Activated CD4-positive, alpha-beta T cell treated with anti-CD3 and anti-CD28 coated beads, Interleukin-2, amount 50 U/mL, for 1 hour (primary cell): ENCODE measurements at regions not wholly inside any gene's neighbourhood (a gene's known extent, or its start where the extent isn't known, plus 50 kb on each side); places are given as distances from the start of the nearest gene placed in this dataset.

Experiments
- DNase-seq: peaks from one replicate; pipeline ENCODE4 v3.0.0-alpha.2; 2020

DNA sequence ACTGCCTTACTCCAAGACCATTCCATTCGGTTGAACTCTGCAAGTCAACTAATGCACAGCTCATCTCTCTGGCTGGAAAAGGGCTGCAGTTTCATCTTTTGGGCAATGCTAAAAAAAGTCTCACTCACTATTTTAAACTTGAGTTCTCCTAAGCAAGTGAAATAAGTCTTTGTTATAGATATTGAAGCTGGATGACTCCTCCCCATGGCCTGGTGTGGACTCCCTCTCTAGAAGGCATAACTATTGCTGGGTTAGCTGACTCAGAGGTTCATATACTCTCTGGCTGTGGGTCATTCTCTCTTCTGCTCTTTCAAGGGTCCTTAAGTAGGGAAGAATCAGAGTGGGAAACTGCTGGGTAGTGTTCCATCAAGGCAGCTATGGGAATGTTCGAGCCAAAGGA is 88.0 kb downstream of the XCL2 start:
- no peak for DNase-seq

- DNase-seq, result no peak
These were observed 89.5 kb downstream of the XCL2 start for GRCh38 chr1:168454211-168454815.

DNA sequence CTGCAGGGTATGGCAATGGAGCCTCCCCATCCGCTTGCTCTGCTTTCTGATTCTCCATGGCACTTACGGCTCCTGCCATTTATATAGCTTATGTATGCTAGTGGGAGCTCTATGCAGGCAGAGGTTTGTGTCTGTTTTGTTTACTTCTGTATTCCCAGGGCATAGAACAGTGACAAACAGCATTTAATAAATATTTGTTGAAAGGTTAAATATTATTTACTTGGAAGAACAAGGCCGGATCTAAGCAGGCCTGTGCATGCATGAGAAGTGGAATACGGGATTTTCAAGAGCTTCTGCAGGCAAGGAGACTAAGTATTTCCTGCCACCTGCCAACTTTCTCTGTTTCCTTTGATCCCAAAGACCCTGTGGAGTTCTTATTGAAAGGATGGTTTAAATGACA is 90.7 kb downstream of the XCL2 start:
- DNase-seq, result no peak

- DNase-seq, result no peak
These were observed 91.5 kb downstream of the XCL2 start for GRCh38 chr1:168452329-168452728.

DNA sequence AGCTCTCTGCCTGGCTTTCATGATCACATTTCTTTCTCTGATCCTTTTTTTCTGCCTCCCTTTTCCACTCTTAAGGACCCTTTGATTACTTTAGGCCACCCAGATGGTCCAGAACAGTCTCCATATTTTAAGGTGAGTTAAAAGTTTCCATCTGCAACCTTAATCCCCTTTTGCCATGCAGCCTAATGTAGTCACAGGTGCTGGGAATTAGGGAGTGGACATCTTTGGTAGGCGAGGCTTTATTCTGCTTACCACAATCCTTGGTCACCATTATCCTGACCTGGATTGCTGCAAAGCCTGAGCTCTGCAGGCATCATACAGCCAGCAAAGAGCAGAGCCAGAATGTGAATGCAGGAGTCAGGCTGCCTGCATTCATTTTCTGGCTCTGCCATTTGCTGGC is 95.9 kb downstream of the XCL2 start:
- DNase-seq, result no peak

DNA sequence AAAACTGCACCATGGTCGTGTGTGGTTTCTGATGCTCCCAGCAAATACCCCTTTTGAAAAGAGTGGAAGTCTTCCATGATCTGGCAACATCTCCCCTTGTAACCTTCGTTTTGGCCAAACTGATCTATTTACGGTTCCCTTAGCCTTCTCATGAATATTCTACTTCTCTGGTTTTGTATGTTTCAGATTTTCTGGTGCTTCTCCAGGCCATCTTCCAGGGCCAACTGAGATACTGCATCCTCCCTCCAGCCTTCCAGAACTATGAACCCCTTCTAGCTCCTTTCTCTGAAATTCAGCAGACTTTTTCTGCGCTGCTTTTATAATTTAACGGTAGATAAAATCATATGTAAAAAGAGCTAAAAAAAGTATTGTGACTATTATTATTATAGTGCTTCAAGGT is 97.7 kb downstream of the XCL2 start:
- DNase-seq, result no peak

- no peak for DNase-seq
These were observed 99.9 kb downstream of the XCL2 start for GRCh38 chr1:168443899-168444298.

GRCh38 chr1:168443356-168443755 is 100.4 kb downstream of the XCL2 start:
- no peak for DNase-seq

DNA sequence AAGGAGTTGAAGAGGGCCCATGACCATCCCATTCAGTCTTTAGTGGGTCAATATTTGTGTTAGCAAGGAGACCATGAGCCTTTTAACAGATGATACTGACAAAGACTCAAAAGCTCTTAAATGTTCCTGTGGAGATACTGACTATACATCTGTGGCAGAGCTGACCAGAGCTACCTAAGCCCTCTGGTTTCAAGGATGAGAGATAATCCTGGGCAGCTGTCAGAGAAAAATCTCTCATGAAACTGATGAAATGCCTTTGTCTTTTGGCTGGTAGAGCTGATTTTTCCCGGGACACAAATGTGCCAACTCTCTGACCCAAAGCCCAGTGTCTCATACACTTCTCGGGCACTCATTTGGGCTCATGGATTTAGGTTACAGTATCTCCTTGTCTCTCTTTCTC is 100.9 kb downstream of the XCL2 start:
- no peak for DNase-seq

DNA sequence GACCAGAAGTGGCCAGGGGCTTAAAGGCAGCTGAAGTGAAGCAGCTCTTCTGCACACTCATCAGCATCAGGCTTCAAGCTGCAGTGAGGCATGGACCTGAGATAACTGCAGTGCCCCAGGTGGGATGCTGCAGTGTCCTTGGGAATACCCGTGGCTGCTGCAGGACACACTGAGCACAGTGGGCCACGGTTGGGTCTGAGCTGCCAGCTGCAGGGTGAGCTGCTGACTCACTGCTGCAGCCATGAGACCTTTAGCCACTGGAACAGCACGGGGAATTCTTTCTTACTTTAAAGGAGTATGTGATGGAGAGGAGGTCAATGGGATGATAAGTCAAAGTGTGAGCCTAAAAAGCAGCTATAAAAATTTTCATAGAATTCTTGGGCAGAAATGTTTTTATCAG is 102.1 kb downstream of the XCL2 start:
- DNase-seq, result no peak

DNA sequence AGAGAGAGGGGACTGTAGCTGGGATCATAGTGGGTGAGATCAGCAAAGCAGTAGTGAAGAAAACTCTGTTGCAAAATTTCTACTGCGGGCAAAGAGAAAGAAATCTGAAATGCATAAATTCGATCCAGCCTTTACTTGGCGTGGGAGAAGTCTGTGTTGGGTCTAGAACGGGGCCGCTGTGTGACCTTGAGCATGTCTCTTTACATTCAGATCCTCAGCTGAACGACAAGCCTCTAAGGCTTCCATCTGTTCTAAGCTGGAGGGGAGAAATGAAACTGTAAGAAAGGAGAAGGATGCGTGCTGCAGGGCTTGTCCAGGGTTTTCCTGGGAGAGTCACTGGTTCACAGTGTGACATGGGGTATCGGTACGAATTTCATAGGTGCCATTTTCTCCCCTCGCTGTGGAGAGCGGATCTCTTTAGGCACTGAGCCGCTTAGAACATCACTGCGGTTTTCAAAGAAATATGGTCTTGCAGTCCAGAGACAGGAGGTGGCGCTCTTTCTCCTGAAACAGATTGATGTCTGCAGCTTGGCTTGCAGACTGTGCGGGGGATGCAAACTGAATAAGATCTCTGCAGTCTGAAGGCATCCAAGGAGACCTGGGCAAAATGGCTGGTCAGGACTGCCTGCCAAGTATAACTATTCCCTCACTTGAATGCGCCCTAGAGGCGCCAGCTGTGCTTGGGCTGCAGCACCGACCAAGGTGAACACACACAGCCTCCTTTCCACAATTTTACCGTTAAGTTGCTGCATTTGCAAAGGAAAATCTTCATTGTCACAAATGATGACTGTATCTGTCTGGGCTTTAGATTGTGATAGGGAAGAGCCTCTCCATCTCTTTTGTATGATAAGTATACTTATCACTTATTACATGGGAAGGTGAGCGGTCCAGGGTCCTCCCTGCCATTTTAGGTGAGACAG is 104.1 kb downstream of the XCL2 start:
- DNase-seq, result peak; percentile 77

- DNase-seq, result no peak
These were observed 105.2 kb downstream of the XCL2 start for GRCh38 chr1:168438626-168439025.

DNA sequence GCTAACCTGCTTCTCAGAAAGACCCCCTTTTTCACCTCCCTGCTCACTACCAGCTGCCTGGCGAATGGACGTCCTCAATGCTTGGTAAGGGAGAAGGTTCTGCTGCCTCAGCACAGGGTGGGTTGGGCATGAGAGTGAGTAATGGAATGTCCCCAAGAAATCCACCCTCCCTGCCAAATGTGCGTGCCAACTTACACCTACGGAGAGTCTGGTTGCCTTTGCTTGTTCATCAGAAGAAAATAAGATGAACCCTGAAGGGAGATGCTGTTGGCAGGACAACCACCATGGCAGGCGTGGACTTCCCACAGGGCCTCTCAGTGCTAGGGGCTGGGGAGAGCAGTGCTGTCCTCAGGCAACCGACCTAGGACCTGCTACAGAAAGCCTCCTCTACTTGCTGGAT is 106.0 kb downstream of the XCL2 start:
- DNase-seq, result no peak

DNA sequence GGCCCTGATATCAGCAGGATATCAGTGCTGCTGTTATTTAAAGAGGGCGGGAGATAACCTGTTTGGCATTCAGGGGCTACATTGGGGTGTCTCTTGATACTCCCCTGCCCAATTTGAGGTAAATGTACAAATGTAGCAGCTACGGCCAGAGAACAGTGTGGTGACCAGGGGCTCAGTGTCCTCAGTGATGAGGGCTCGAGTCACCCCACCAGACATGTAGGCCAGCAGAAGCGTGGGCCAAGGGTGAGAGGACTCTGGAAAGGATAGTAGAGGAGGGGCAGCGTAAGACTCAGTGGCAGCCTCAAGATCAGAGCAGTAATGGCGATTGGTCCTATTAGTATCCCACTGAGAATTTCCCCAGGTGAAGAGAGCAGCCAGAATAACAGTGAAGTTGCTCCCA is 108.4 kb downstream of the XCL2 start:
- no peak for DNase-seq

DNA sequence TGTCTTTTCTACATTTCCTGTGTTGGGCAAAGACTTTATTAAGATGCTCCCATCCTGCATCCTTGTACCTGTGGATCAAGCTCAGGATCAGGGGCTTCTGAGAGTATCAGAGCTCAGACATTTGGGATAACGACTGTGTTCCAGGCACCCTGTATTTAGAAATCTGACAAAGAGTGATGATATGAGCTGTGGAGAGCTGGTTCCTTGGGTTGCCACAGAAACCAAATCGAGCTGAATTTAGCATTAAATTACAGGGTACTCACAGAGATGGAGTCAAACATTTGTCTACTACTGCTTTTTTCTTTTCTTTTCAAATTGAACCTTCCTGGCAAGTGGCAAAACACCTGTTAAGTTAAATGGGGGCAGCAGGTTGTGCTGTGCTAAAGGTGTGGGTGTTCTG is 110.6 kb downstream of the XCL2 start:
- no peak for DNase-seq

DNA sequence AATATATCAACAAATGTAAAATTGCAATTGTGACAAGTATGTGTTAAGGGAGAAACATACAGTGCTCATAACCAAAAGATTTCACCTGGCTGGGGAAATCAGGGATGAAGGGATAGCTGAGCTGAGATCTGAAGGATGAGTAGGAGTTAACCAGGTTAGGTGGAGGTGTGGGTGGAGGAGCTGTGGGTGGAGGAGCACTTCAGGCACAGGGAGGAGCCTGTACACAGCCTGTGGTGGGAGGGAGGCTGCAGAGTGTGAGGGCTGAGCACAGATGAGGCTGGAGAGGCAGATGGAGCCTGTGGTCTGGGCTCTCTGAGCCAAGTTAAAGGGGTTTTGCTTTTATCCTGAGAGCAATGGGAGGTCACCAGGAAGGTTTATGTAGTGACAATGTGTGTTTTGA is 111.9 kb downstream of the XCL2 start:
- no peak for DNase-seq

GRCh38 chr1:168430321-168430720 is 113.5 kb downstream of the XCL2 start:
- no peak for DNase-seq

DNA sequence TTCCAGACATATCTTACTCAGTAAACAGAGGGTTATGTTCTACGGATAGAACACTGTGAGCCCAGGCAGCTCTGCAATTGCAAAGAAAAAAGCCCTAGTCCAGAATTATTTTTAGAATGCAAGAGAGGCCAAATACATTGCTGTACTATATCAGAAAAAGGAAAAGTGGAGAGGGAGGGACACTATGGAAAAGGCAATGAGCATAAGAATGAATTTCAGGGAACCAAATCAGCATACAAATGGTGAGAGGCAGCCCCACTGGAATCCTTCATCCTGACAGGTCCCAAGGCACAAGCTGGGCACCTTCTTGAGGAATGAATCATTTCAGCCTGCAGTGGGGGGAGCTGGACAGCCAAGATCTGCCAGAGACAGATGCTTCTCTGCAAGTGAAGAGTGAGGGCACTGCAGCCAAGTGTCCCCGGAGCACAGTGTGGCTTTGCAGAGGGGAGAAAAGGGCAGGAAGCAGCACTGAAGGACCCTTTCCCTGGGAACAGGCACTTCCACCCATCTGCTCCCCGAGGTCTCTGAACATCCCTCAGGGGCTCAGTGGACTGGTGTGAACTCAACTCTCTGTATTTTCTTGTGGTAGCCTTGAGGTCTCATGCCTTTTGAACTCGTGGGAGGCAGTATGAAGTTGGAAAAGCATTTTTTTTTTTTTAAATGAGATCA is 115.6 kb downstream of the XCL2 start:
- no peak for DNase-seq

DNA sequence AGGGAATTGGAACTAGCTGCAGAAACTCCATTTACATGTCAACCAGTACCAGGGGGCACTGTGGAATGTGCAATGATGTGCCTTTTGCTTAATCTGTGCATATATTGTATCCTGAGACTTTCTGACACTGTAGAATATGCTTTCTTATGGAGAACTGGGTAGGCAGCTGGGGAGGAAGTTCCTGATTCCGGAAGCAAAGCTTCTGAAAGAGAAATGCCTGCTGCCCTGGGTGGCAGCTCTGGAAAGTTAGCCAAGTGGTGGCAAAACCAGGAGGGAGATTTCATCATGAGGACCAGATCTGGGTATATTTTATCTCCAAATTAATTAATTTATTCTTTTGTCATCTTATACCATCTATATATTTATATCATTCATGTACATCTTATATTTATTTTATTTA is 116.7 kb downstream of the XCL2 start:
- no peak for DNase-seq

DNA sequence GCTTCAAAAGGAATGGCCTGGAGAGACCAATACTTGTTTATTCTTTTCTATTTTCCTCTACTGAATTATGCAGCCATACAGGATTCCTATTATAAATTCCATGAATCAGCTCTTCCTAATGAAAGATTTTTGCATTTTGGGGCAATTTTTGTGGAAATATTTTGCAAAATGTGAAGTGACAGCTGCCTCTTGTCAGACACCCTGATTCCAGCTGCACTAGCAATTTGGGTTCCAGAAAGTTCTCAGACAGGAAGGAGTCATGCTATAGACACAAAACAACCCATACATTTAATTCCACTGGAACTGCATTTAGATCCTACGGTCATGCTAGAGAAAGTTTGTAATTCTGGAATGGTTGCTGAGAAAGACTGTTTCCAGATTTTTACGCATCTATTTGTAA is 119.5 kb downstream of the XCL2 start:
- no peak for DNase-seq

DNA sequence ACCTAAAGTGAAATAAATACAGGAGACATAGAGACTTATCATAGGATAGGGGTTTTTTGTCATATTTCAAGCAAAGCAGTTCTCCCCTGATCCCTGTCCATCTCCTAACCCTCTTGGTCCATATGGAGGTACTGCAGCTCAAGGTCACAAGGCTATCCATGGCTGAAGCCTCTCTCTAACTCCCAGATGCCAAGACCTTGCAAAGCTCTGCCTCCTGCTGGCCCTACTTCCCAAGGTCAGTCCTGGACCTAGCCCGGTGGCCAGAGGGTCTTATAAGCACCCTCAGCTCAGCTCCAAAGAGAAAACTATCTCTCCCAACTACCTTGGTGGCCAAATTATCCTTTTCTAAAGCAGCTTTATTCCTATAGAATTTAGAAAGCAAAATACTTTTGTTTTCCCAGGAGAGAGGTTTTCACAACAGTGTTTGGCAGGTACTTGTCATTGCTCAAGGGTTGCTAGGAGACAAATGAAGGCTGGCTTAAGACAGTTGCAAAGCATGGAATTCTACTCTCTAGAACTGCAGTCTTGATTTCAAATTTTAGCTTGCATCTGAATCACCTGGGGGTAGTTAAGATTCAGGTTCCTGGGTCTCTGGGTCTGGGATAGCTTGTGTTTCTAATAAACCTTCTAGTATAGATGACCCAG is 121.5 kb downstream of the XCL2 start:
- DNase-seq, result no peak

- DNase-seq, result no peak
These were observed 122.3 kb downstream of the XCL2 start for GRCh38 chr1:168421399-168422004.

- no peak for DNase-seq
These were observed 123.6 kb downstream of the XCL2 start for GRCh38 chr1:168420177-168420576.
